ENCODE measurements at regions not wholly inside any gene's neighbourhood (a gene's known extent, or its start where the extent isn't known, plus 50 kb on each side); places are given as distances from the start of the nearest gene placed in this dataset.

DNA sequence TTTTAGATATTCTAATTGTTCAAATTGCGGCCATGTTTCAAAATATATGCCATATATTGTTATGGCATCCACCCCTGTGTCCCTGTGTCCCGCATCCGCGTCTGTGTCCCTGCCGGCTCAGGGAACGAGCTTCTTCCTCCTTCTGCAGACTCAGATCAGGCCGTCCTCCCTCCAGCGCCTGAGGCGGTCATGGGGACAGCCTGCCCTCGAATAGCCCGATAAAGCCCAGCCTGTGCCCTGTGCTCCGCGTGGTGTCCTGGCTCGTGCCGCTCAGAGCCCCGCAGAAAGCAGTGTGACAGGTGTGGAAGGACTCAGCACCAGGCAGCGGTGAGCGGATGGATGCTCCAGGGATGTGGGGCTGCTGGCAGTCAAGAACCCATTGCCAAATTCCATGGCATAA, 663.4 kb upstream of the DEFB115 start:
- TF ChIP-seq, protein P1, sequence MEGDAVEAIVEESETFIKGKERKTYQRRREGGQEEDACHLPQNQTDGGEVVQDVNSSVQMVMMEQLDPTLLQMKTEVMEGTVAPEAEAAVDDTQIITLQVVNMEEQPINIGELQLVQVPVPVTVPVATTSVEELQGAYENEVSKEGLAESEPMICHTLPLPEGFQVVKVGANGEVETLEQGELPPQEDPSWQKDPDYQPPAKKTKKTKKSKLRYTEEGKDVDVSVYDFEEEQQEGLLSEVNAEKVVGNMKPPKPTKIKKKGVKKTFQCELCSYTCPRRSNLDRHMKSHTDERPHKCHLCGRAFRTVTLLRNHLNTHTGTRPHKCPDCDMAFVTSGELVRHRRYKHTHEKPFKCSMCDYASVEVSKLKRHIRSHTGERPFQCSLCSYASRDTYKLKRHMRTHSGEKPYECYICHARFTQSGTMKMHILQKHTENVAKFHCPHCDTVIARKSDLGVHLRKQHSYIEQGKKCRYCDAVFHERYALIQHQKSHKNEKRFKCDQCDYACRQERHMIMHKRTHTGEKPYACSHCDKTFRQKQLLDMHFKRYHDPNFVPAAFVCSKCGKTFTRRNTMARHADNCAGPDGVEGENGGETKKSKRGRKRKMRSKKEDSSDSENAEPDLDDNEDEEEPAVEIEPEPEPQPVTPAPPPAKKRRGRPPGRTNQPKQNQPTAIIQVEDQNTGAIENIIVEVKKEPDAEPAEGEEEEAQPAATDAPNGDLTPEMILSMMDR (conservative IDR thresholded peaks at IDR 0.05): no peak
- no peak for TF ChIP-seq EZH2 (IDR thresholded peaks at IDR 0.05; ENCODE audit: low read depth)
